Neural cell (in vitro differentiated cells): ENCODE measurements at regions not wholly inside any gene's neighbourhood (a gene's known extent, or its start where the extent isn't known, plus 50 kb on each side); places are given as distances from the start of the nearest gene placed in this dataset.

Experiments
- H2AFZ ChIP-seq: fragments of 200-600, 300-800 bp; sonication (generic), shearing (Covaris generic); 2 replicates; pipeline ENCODE4 v1.6.0; 2014; ENCODE audit warnings: low read depth, mild to moderate bottlenecking, antibody characterized with exemption, low read length, moderate library complexity
- H3F3A ChIP-seq: fragments of 200-600 bp; shearing (Covaris generic); 2 replicates; pipeline ENCODE4 v1.6.1; 2016; ENCODE audit warnings: mild to moderate bottlenecking, moderate library complexity, mixed read lengths, antibody characterized with exemption, low read length; ENCODE audit not compliant: insufficient read depth, poor library complexity, severe bottlenecking
- H3K27ac ChIP-seq: fragments of 200-600, 300-800 bp; sonication (generic), shearing (Covaris generic); 2 replicates; pipeline ENCODE4 v1.5.1; 2014; ENCODE audit warnings: mild to moderate bottlenecking, low read length, moderate library complexity
- H3K27me3 ChIP-seq: fragments of 300-800, 200-600 bp; sonication (generic), shearing (Covaris generic); 2 replicates; pipeline ENCODE4 v1.6.0; 2014; ENCODE audit warnings: mild to moderate bottlenecking, low read depth, low read length, moderate library complexity; ENCODE audit not compliant: insufficient read depth
- H3K36me3 ChIP-seq: fragments of 300-800, 200-600 bp; sonication (generic), shearing (Covaris generic); 2 replicates; pipeline ENCODE4 v1.5.1; 2014; ENCODE audit warnings: mild to moderate bottlenecking, antibody characterized with exemption, low read length, moderate library complexity; ENCODE audit not compliant: insufficient read depth
- H3K4me2 ChIP-seq: fragments of 300-800, 200-600 bp; sonication (generic), shearing (Covaris generic); 2 replicates; pipeline ENCODE4 v1.6.0; 2014; ENCODE audit warnings: mild to moderate bottlenecking, low read length
- H3K4me3 ChIP-seq: fragments of 300-800, 200-600 bp; sonication (generic), shearing (Covaris generic); 2 replicates; pipeline ENCODE4 v1.5.1; 2014; ENCODE audit warnings: mild to moderate bottlenecking, low read length, moderate library complexity
- H3K79me2 ChIP-seq: fragments of 200-600 bp; shearing (Covaris generic); replicated peaks from 2 replicates; pipeline ENCODE4 v1.6.0; 2014; ENCODE audit warnings: mild to moderate bottlenecking, low read length, moderate library complexity; ENCODE audit not compliant: insufficient read depth
- H3K9ac ChIP-seq: fragments of 300-800, 200-600 bp; sonication (generic), shearing (Covaris generic); 2 replicates; pipeline ENCODE4 v1.6.1; 2016; ENCODE audit warnings: mild to moderate bottlenecking, low read length, mixed read lengths
- H3K9me2 ChIP-seq: fragments of 200-600 bp; shearing (Covaris generic); 2 replicates; pipeline ENCODE4 v1.6.1; 2016; ENCODE audit warnings: mild to moderate bottlenecking, low read length, mixed read lengths; ENCODE audit not compliant: insufficient read depth
- H3K9me3 ChIP-seq: fragments of 200-600, 300-800 bp; sonication (generic), shearing (Covaris generic); 2 replicates; pipeline ENCODE4 v1.6.1; 2016; ENCODE audit warnings: mild to moderate bottlenecking, mixed run types, low read length, moderate library complexity, mixed read lengths
- H4K20me1 ChIP-seq: fragments of 200-600 bp; shearing (Covaris generic); 2 replicates; pipeline ENCODE4 v1.6.1; 2016; ENCODE audit warnings: mild to moderate bottlenecking, mixed run types; ENCODE audit not compliant: insufficient read depth
- CTCF ChIP-seq: fragments of 450-650 bp; IDR thresholded peaks from 2 replicates; pipeline ENCODE4 v1.5.1; 2014; ENCODE audit warnings: antibody characterized with exemption, mild to moderate bottlenecking, moderate library complexity; ENCODE audit not compliant: poor library complexity, severe bottlenecking
- EP300 ChIP-seq: fragments of 450-650 bp; conservative IDR thresholded peaks from 2 replicates; pipeline ENCODE4 v1.6.1; 2014; ENCODE audit warnings: antibody characterized with exemption, mild to moderate bottlenecking, moderate library complexity; ENCODE audit not compliant: poor library complexity, severe bottlenecking
- EZH2 ChIP-seq: fragments of 200-600, 300-800 bp; shearing (Covaris generic), sonication (generic); IDR thresholded peaks from 2 replicates; pipeline ENCODE4 v1.6.1; 2014; ENCODE audit warnings: antibody characterized with exemption, low read length, borderline replicate concordance, mild to moderate bottlenecking; ENCODE audit not compliant: insufficient read depth, poor library complexity, severe bottlenecking
- MXI1 ChIP-seq: fragments of 450-650 bp; conservative IDR thresholded peaks from 2 replicates; pipeline ENCODE4 v1.6.1; 2014; ENCODE audit warnings: antibody characterized with exemption, mild to moderate bottlenecking; ENCODE audit not compliant: poor library complexity, severe bottlenecking
- POLR2AphosphoS5 ChIP-seq: IDR thresholded peaks from 2 replicates; pipeline ENCODE4 v1.6.1; 2012
- RAD21 ChIP-seq: fragments of 450-650 bp; conservative IDR thresholded peaks from 2 replicates; pipeline ENCODE4 v1.6.1; 2014; ENCODE audit warnings: antibody characterized with exemption, mild to moderate bottlenecking, moderate library complexity
- SMC3 ChIP-seq: fragments of 450-650 bp; conservative IDR thresholded peaks from 2 replicates; pipeline ENCODE4 v1.6.1; 2014; ENCODE audit warnings: antibody characterized with exemption, mild to moderate bottlenecking, moderate library complexity; ENCODE audit not compliant: poor library complexity
- TAF1 ChIP-seq: IDR thresholded peaks from 2 replicates; pipeline ENCODE4 v1.6.1; 2012; ENCODE audit warnings: low read depth
- TF ChIP-seq, protein P1 (sequence below): IDR thresholded peaks from 2 replicates; pipeline ENCODE4 v1.6.1; 2012; ENCODE audit warnings: borderline replicate concordance

DNA sequence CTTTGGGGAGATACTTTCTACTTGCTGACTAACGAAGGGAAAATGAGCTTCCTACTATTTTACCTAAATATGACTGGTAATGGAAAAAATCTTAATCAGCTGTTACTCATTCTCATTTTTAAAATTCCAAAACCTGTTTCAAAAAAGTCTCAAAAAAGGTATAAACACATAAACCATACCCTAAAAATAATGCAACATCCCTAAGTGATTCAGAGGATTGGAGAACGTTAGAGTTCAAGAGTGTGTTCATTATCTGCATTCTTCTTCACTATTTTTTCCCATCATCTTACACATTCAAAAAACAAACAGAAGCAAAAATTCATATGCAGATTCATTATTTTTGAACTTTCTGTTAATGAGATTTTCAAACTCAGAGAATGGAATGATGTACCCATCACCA is 150.4 kb upstream of the GNAI1 start:
- H2AFZ ChIP-seq = no peak overlapping the region
- no peaks in the 10 kb centered on the region for H3F3A ChIP-seq
- no peaks in the 10 kb centered on the region for H3K79me2 ChIP-seq
- no peak overlapping the region for H3K9ac ChIP-seq
- H3K27me3 ChIP-seq = no peaks in the 10 kb centered on the region
- no peak overlapping the region for H3K4me3 ChIP-seq
- H3K9me2 ChIP-seq = no peaks in the 10 kb centered on the region
- no peaks in the 10 kb centered on the region for H4K20me1 ChIP-seq
- H3K36me3 ChIP-seq = no peaks in the 10 kb centered on the region
- no peaks in the 10 kb centered on the region for H3K9me3 ChIP-seq
- H3K27ac ChIP-seq = no peak overlapping the region
- TF ChIP-seq EP300 (no peak), MXI1 (no peak), POLR2AphosphoS5 (no peak), RAD21 (no peak), EZH2 (no peak), SMC3 (no peak), CTCF (no peak), TAF1 (no peak)
- TF ChIP-seq, protein P1, sequence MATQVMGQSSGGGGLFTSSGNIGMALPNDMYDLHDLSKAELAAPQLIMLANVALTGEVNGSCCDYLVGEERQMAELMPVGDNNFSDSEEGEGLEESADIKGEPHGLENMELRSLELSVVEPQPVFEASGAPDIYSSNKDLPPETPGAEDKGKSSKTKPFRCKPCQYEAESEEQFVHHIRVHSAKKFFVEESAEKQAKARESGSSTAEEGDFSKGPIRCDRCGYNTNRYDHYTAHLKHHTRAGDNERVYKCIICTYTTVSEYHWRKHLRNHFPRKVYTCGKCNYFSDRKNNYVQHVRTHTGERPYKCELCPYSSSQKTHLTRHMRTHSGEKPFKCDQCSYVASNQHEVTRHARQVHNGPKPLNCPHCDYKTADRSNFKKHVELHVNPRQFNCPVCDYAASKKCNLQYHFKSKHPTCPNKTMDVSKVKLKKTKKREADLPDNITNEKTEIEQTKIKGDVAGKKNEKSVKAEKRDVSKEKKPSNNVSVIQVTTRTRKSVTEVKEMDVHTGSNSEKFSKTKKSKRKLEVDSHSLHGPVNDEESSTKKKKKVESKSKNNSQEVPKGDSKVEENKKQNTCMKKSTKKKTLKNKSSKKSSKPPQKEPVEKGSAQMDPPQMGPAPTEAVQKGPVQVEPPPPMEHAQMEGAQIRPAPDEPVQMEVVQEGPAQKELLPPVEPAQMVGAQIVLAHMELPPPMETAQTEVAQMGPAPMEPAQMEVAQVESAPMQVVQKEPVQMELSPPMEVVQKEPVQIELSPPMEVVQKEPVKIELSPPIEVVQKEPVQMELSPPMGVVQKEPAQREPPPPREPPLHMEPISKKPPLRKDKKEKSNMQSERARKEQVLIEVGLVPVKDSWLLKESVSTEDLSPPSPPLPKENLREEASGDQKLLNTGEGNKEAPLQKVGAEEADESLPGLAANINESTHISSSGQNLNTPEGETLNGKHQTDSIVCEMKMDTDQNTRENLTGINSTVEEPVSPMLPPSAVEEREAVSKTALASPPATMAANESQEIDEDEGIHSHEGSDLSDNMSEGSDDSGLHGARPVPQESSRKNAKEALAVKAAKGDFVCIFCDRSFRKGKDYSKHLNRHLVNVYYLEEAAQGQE = no peak
- H3K4me2 ChIP-seq = no peak overlapping the region

DNA sequence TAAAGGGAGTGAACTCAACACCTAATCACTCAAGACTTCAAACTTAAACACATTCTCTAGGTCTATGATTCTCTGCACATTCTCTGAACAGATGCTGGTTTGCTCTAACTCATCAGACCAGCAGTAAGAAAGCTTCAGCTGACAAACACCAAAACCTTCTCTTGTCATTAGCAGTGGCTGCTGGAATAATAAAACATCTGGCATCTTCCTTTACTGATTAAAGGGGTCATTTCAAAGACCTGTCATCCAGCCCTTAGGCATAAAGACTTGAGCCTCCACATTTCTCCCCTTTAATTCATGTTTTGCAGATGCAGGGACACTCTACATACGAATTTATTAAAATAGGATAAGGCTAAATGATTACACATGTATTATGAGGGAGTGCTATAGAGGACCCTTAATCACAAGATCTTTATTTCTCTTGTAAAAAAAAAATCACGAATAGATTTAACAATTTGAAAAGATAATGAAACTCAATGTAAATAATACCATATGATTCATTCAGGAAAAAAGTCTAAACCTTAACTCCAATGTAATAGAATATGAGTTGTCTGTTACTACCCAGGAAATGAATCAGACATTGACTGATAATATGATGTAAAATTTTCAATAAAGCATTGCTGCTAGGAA is 152.4 kb upstream of the GNAI1 start:
- Histone ChIP-seq H3F3A (no peaks in the 10 kb centered on the region), H3K9ac (no peak overlapping the region)

DNA sequence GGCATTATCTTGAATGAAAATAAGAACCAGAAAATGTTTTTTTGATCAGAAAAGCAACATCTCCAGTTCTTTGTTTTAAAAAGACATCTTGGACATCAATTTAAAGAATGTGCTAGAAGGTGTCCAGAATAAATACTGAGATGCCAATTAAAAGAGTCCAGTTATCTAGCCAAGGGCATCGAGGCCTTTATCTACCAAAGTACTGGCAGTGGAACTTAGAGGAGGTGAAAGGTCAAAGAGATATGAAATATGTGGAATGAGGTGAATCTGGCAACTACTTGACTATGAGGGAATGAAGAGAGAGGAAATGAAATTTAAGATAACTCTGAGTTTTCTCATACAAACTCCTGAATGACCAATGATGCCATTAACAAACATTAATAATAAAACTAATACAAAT is 154.3 kb upstream of the GNAI1 start:
- H3K27ac ChIP-seq = no peak overlapping the region
- H3K27me3 ChIP-seq = no peaks in the 10 kb centered on the region
- H3K36me3 ChIP-seq = no peaks in the 10 kb centered on the region
- H4K20me1 ChIP-seq = no peaks in the 10 kb centered on the region
- H3K9ac ChIP-seq = no peak overlapping the region
- H3F3A ChIP-seq = no peaks in the 10 kb centered on the region
- H3K79me2 ChIP-seq = no peaks in the 10 kb centered on the region
- H3K9me3 ChIP-seq = no peaks in the 10 kb centered on the region
- no peaks in the 10 kb centered on the region for H3K9me2 ChIP-seq
- H3K4me2 ChIP-seq = no peak overlapping the region
- no peak for TF ChIP-seq MXI1
- TF ChIP-seq TAF1 = no peak
- TF ChIP-seq EZH2 = no peak
- no peak for TF ChIP-seq CTCF
- TF ChIP-seq POLR2AphosphoS5 = no peak
- TF ChIP-seq, protein P1 = no peak
- no peak for TF ChIP-seq EP300
- TF ChIP-seq RAD21 = no peak
- TF ChIP-seq SMC3 = no peak
- no peak overlapping the region for H2AFZ ChIP-seq
- no peak overlapping the region for H3K4me3 ChIP-seq

More for the DNA sequence above, 152.4 kb upstream of the GNAI1 start:
- no peak overlapping the region for H2AFZ ChIP-seq
- no peaks in the 10 kb centered on the region for H3K9me2 ChIP-seq
- H3K79me2 ChIP-seq = no peaks in the 10 kb centered on the region
- no peak overlapping the region for H3K4me2 ChIP-seq
- TF ChIP-seq RAD21 = no peak
- no peaks in the 10 kb centered on the region for H3K9me3 ChIP-seq
- no peaks in the 10 kb centered on the region for H4K20me1 ChIP-seq
- H3K36me3 ChIP-seq = no peaks in the 10 kb centered on the region
- H3K4me3 ChIP-seq = no peak overlapping the region
- H3K27me3 ChIP-seq = no peaks in the 10 kb centered on the region
- no peak overlapping the region for H3K27ac ChIP-seq
